ENCODE measurements at regions not wholly inside any gene's neighbourhood (a gene's known extent, or its start where the extent isn't known, plus 50 kb on each side); places are given as distances from the start of the nearest gene placed in this dataset.

GRCh38 chr14:50044042-50044651, 72.2 kb downstream of the VCPKMT start:
- peak overlapping the region; percentile 69 for H3K27ac ChIP-seq (ENCODE audit: low read depth, low read length)

GRCh38 chr14:50045039-50045711, 71.2 kb downstream of the VCPKMT start:
- H3K9me3 ChIP-seq (ENCODE audit: control insufficient read depth in 5 of 5, low read length in 5 of 5): peaks cover 0 to 3% (median 0%) of the 10 kb centered on the region in 5 donors
- H3K9ac ChIP-seq (ENCODE audit: low read length in 5 of 5): no peak overlapping the region

More at GRCh38 chr14:50044042-50044651, 72.2 kb downstream of the VCPKMT start:
- Histone ChIP-seq H3K4me1 (ENCODE audit: control insufficient read depth in 5 of 5, insufficient read depth in 5 of 5, low read length in 5 of 5) (peaks cover 15 to 60% (median 48%) of the 10 kb centered on the region in 5 donors), H3K27me3 (ENCODE audit: control insufficient read depth in 5 of 5, insufficient read depth in 4 of 5, low read length in 5 of 5) (no peaks in the 10 kb centered on the region), H3K9me3 (ENCODE audit: control insufficient read depth in 5 of 5, low read length in 5 of 5) (peaks cover 0 to 3% (median 0%) of the 10 kb centered on the region in 5 donors), H3K9ac (ENCODE audit: low read length in 5 of 5) (no peak overlapping the region), H3K36me3 (ENCODE audit: control insufficient read depth in 5 of 5, insufficient read depth in 5 of 5, low read length in 5 of 5) (no peaks in the 10 kb centered on the region), H3K4me3 (ENCODE audit: low read depth in 1 of 5, low read length in 5 of 5) (no peak overlapping the region)

GRCh38 chr14:50045837-50046236, 70.5 kb downstream of the VCPKMT start:
- H3K27me3 ChIP-seq (ENCODE audit: control insufficient read depth in 5 of 5, insufficient read depth in 4 of 5, low read length in 5 of 5): no peaks in the 10 kb centered on the region
- peak overlapping the region; percentile 69 for H3K27ac ChIP-seq (ENCODE audit: low read depth, low read length)
- peaks cover 12 to 44% (median 34%) of the 10 kb centered on the region in 5 donors for H3K4me1 ChIP-seq (ENCODE audit: control insufficient read depth in 5 of 5, insufficient read depth in 5 of 5, low read length in 5 of 5)
- no peak overlapping the region for H3K9ac ChIP-seq (ENCODE audit: low read length in 5 of 5)
- H3K4me3 ChIP-seq (ENCODE audit: low read depth in 1 of 5, low read length in 5 of 5): no peak overlapping the region
- H3K9me3 ChIP-seq (ENCODE audit: control insufficient read depth in 5 of 5, low read length in 5 of 5): peaks cover 0 to 3% (median 0%) of the 10 kb centered on the region in 5 donors
- no peaks in the 10 kb centered on the region for H3K36me3 ChIP-seq (ENCODE audit: control insufficient read depth in 5 of 5, insufficient read depth in 5 of 5, low read length in 5 of 5)

More at GRCh38 chr14:50045039-50045711, 71.2 kb downstream of the VCPKMT start:
- H3K27me3 ChIP-seq (ENCODE audit: control insufficient read depth in 5 of 5, insufficient read depth in 4 of 5, low read length in 5 of 5): no peaks in the 10 kb centered on the region
- H3K27ac ChIP-seq (ENCODE audit: low read depth, low read length): peak overlapping the region; percentile 69
- no peak overlapping the region for H3K4me3 ChIP-seq (ENCODE audit: low read depth in 1 of 5, low read length in 5 of 5)
- peaks cover 15 to 51% (median 41%) of the 10 kb centered on the region in 5 donors for H3K4me1 ChIP-seq (ENCODE audit: control insufficient read depth in 5 of 5, insufficient read depth in 5 of 5, low read length in 5 of 5)
- H3K36me3 ChIP-seq (ENCODE audit: control insufficient read depth in 5 of 5, insufficient read depth in 5 of 5, low read length in 5 of 5): no peaks in the 10 kb centered on the region

- H3K36me3 ChIP-seq (ENCODE audit: control insufficient read depth in 5 of 5, insufficient read depth in 5 of 5, low read length in 5 of 5): no peaks in the 10 kb centered on the region
- H3K9me3 ChIP-seq (ENCODE audit: control insufficient read depth in 5 of 5, low read length in 5 of 5): peaks cover 0 to 3% (median 0%) of the 10 kb centered on the region in 5 donors
- peaks cover 12 to 37% (median 28%) of the 10 kb centered on the region in 5 donors for H3K4me1 ChIP-seq (ENCODE audit: control insufficient read depth in 5 of 5, insufficient read depth in 5 of 5, low read length in 5 of 5)
- no peak overlapping the region for H3K9ac ChIP-seq (ENCODE audit: low read length in 5 of 5)
- H3K4me3 ChIP-seq (ENCODE audit: low read depth in 1 of 5, low read length in 5 of 5): no peak overlapping the region
- H3K27me3 ChIP-seq (ENCODE audit: control insufficient read depth in 5 of 5, insufficient read depth in 4 of 5, low read length in 5 of 5): no peaks in the 10 kb centered on the region
- H3K27ac ChIP-seq (ENCODE audit: low read depth, low read length): no peak overlapping the region
Measured at GRCh38 chr14:50047274-50047676, 69.1 kb downstream of the VCPKMT start.

GRCh38 chr14:50049093-50049492, 67.3 kb downstream of the VCPKMT start:
- Histone ChIP-seq H3K27me3 (ENCODE audit: control insufficient read depth in 5 of 5, insufficient read depth in 4 of 5, low read length in 5 of 5) (no peaks in the 10 kb centered on the region), H3K36me3 (ENCODE audit: control insufficient read depth in 5 of 5, insufficient read depth in 5 of 5, low read length in 5 of 5) (no peaks in the 10 kb centered on the region), H3K27ac (ENCODE audit: low read depth, low read length) (no peak overlapping the region), H3K4me3 (ENCODE audit: low read depth in 1 of 5, low read length in 5 of 5) (no peak overlapping the region), H3K9me3 (ENCODE audit: control insufficient read depth in 5 of 5, low read length in 5 of 5) (peaks cover 0 to 3% (median 0%) of the 10 kb centered on the region in 5 donors), H3K4me1 (ENCODE audit: control insufficient read depth in 5 of 5, insufficient read depth in 5 of 5, low read length in 5 of 5) (peaks cover 10 to 31% (median 24%) of the 10 kb centered on the region in 5 donors), H3K9ac (ENCODE audit: low read length in 5 of 5) (no peak overlapping the region)

GRCh38 chr14:50049703-50050570, 66.4 kb downstream of the VCPKMT start:
- Histone ChIP-seq H3K27ac (ENCODE audit: low read depth, low read length) (no peak overlapping the region), H3K4me3 (ENCODE audit: low read depth in 1 of 5, low read length in 5 of 5) (no peak overlapping the region), H3K27me3 (ENCODE audit: control insufficient read depth in 5 of 5, insufficient read depth in 4 of 5, low read length in 5 of 5) (no peaks in the 10 kb centered on the region), H3K9me3 (ENCODE audit: control insufficient read depth in 5 of 5, low read length in 5 of 5) (peaks cover 0 to 3% (median 0%) of the 10 kb centered on the region in 5 donors), H3K4me1 (ENCODE audit: control insufficient read depth in 5 of 5, insufficient read depth in 5 of 5, low read length in 5 of 5) (peaks cover 6 to 23% (median 15%) of the 10 kb centered on the region in 5 donors), H3K9ac (ENCODE audit: low read length in 5 of 5) (no peak overlapping the region), H3K36me3 (ENCODE audit: control insufficient read depth in 5 of 5, insufficient read depth in 5 of 5, low read length in 5 of 5) (no peaks in the 10 kb centered on the region)

- Histone ChIP-seq H3K9me3 (ENCODE audit: control insufficient read depth in 5 of 5, low read length in 5 of 5) (no peaks in the 10 kb centered on the region), H3K27me3 (ENCODE audit: control insufficient read depth in 5 of 5, insufficient read depth in 4 of 5, low read length in 5 of 5) (no peaks in the 10 kb centered on the region), H3K4me3 (ENCODE audit: low read depth in 1 of 5, low read length in 5 of 5) (no peak overlapping the region), H3K27ac (ENCODE audit: low read depth, low read length) (no peak overlapping the region), H3K9ac (ENCODE audit: low read length in 5 of 5) (no peak overlapping the region), H3K36me3 (ENCODE audit: control insufficient read depth in 5 of 5, insufficient read depth in 5 of 5, low read length in 5 of 5) (no peaks in the 10 kb centered on the region), H3K4me1 (ENCODE audit: control insufficient read depth in 5 of 5, insufficient read depth in 5 of 5, low read length in 5 of 5) (peaks cover 2 to 16% (median 8%) of the 10 kb centered on the region in 5 donors)
Measured at GRCh38 chr14:50051106-50051505, 65.3 kb downstream of the VCPKMT start.

- Histone ChIP-seq H3K27ac (ENCODE audit: low read depth, low read length) (no peak overlapping the region), H3K27me3 (ENCODE audit: control insufficient read depth in 5 of 5, insufficient read depth in 4 of 5, low read length in 5 of 5) (no peaks in the 10 kb centered on the region), H3K9me3 (ENCODE audit: control insufficient read depth in 5 of 5, low read length in 5 of 5) (no peaks in the 10 kb centered on the region), H3K4me1 (ENCODE audit: control insufficient read depth in 5 of 5, insufficient read depth in 5 of 5, low read length in 5 of 5) (peaks cover 3 to 22% (median 12%) of the 10 kb centered on the region in 5 donors), H3K4me3 (ENCODE audit: low read depth in 1 of 5, low read length in 5 of 5) (no peak overlapping the region), H3K36me3 (ENCODE audit: control insufficient read depth in 5 of 5, insufficient read depth in 5 of 5, low read length in 5 of 5) (no peaks in the 10 kb centered on the region), H3K9ac (ENCODE audit: low read length in 5 of 5) (no peak overlapping the region)
Measured at GRCh38 chr14:50051706-50052105, 64.7 kb downstream of the VCPKMT start.

GRCh38 chr14:50052517-50052916, 63.9 kb downstream of the VCPKMT start:
- no peak overlapping the region for H3K9ac ChIP-seq (ENCODE audit: low read length in 5 of 5)

More at GRCh38 chr14:50052517-50052916, 63.9 kb downstream of the VCPKMT start:
- Histone ChIP-seq H3K4me1 (ENCODE audit: control insufficient read depth in 5 of 5, insufficient read depth in 5 of 5, low read length in 5 of 5) (peaks cover 2 to 23% (median 8%) of the 10 kb centered on the region in 5 donors), H3K36me3 (ENCODE audit: control insufficient read depth in 5 of 5, insufficient read depth in 5 of 5, low read length in 5 of 5) (no peaks in the 10 kb centered on the region), H3K4me3 (ENCODE audit: low read depth in 1 of 5, low read length in 5 of 5) (no peak overlapping the region), H3K27ac (ENCODE audit: low read depth, low read length) (no peak overlapping the region), H3K27me3 (ENCODE audit: control insufficient read depth in 5 of 5, insufficient read depth in 4 of 5, low read length in 5 of 5) (no peaks in the 10 kb centered on the region), H3K9me3 (ENCODE audit: control insufficient read depth in 5 of 5, low read length in 5 of 5) (no peaks in the 10 kb centered on the region)

All from subcutaneous abdominal adipose tissue (tissue), 5 donors.